ENCODE measurements at regions not wholly inside any gene's neighbourhood (a gene's known extent, or its start where the extent isn't known, plus 50 kb on each side); places are given as distances from the start of the nearest gene placed in this dataset.

DNA sequence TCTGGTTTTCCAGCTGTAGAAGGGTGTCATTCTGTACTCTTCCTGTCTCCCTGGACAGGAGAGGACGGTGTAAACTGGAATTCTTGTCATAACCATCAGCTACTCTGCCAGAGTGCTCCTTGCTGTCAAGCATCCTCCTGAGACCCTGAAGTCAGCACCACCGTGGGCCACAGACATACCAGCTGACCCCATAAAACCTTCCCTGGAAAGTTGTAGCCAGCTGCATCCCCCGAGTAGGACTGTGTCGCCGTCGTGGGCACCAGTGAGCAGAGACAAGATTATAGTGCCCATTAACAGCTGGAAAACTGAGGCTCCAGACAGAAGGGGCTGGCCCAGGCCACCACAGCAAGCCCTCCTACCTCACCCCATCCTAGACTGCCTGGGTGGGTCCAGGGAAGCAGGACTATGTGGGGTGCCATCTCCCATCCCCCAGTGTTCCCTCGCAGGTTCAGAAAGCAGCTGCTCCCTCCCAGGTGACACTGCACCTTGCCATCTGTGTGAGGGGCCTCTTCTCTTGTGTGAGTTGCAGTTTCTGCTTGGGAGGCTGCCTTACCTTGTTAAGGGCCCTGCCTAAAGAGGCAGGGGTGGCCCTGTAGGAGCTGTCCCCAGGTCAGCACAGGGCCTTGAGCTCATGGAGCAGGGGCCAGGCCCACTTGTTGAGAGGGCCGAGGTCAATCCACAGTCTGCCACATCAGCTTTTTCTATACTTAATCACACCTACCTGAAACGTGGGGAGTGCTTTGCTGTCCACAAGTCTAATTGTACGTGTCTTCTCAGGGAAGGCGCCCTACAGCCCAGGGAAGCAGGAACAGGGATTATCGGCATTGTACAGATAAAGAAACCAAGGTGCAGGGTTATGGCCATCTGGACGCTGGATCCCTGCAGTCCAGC, 191.9 kb upstream of the LINGO1 start:
- TF ChIP-seq POLR2A (IDR thresholded peaks at IDR 0.05; ENCODE audit: low read depth, low read length) = no peak
- FAIRE-seq (no peak), DNase-seq (ENCODE audit: insufficient read length, low spot score) (no peak)

DNA sequence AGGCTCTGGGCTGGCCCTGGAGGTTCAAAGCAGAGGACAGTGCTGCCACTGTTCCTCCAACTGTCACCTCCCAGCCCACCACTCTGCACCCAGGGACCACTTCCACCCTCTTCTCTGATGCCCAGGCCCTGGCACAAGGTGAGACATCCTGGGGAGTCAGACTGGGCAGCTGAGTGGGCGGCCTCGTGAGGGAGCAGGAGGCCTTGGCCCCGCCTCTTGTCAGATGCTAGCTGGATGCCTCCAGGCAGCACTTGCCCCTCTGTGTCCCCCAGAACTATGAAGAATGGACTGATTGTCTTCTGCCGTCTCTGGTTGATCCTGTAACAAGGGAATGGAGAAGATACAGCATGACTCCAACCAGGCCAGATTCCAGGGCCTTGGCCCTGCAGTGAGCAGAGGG, 191.0 kb upstream of the LINGO1 start:
- no peak for FAIRE-seq
- TF ChIP-seq POLR2A (IDR thresholded peaks at IDR 0.05; ENCODE audit: low read depth, low read length) = no peak
- DNase-seq (ENCODE audit: insufficient read length, low spot score) = no peak

DNA sequence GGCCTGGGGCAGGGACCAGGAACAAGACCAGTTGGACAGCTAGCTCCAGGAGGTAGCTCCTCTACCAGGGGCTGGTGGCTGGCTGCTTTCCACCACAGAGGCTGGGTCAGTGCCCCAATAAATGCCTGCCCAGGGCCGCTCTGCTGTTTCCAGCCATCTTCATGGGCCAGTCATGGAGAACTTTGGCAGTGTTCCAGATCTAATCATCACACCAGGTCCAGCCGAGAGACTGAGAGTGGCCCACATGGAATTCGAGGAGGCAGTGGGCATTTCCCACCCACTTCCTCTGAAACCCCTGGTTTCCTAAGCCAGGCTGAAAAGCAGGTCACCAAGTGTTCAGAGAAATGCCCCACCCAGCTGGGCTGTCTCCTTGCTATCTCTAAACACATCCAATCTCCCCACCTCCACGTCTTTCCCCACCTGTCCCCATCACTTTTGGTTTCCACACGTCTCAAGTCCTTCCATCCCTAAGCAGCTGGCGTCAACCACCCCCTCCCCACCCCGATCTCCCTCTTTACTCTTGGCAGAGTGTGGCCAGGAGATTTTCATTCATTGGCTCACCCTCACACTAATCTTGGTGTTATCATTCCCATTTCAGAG, 190.0 kb upstream of the LINGO1 start:
- no peak for FAIRE-seq
- no peak for TF ChIP-seq POLR2A (IDR thresholded peaks at IDR 0.05; ENCODE audit: low read depth, low read length)
- no peak for DNase-seq (ENCODE audit: insufficient read length, low spot score)

DNA sequence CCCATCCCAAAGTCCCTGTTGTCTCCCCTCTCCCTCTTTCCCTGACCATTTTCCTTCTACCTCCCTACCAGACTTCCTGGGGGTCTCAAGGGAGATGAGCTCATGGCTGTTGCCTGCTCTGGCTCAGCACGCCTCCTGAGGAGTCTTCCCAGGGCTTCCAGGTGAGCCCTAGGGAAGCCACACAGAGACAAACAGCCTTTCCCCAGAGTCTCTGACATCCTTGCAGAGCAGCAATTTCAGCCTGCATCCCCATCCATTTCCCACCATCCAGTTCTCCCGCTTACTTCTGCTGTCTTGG, 189.2 kb upstream of the LINGO1 start:
- no peak for DNase-seq (ENCODE audit: insufficient read length, low spot score)
- TF ChIP-seq POLR2A (IDR thresholded peaks at IDR 0.05; ENCODE audit: low read depth, low read length) = no peak
- no peak for FAIRE-seq

DNA sequence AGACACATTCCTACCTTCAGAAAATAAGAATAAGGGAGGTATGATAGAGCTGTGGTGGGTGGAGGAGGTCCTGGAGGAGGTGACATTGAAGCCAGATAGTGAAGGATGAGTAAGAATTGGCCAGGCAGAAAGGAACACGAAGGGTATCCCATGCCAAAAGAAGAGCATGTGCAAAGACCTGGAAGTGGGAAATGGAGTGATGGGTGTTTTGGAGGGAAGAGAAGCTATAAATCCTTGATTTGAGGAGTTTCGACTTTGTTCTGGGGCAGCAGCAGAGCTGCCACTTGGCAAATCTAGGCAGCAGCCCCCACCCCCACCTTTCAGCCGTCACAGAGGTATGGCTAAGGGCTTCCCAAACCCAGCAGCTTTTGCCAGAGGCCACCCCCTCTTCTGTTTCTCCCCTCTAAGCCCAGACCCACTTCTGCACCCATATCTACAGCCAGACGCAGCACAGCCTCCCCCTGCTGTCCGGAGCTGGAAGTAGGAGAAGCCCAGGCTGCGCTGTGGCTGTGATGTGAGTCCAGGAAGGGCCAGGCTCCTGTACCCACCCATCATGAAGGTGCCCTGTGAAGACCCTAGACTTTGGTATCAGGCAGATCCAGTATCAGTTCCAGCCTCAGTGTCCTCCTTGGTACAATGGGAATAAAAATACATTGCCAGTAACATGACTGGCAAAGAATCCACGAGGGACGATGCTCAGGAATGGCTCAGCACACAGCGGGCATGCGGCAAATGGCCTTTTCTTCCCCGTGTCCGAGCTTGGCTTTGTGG, 188.7 kb upstream of the LINGO1 start:
- DNase-seq (ENCODE audit: insufficient read length, low spot score) (peak; percentile 67), FAIRE-seq (no peak)
- TF ChIP-seq POLR2A (IDR thresholded peaks at IDR 0.05; ENCODE audit: low read depth, low read length) = no peak

DNA sequence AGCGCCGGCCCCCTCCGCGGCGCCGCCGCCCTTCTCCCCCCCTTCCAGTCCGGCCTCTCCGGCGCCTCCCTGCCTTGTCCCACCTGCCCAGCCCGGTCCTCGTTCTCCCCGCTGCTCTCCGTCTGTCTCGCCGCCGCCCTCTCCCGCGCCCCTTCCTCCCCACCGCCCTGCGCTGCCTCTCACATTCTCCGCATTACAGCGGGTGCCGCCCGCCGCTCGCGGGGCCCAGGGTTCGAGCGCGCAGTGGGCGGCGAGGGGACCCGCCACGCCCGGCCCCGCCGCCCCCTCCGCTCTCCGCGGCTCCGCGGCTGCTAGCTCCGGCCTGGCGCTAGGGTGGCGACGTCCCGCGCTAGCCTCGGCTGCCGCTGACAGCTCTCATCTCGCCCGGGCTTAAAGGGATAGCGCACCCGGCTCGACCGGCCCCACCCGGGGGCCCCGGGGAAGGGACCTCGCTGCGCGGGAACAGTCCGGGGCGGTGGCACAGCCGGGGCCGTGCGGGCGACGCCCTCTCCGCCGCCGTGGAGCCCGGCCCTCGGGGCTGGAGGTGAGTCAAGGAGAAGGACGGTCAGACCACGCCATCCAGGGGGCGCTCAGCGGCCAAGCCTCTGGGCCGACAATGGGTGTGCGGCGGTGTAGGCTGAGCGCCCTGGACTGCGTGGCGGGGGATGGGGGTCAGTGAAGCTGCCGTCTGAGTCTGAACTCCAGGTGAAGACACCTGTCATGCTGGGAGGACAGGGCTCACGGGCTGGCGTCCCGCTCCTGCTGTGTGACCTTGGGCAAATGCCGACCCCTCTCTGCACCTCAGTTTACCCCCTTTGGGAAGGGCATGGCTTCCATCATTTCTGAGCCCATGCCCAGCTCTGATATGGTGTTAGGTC, 187.4 kb upstream of the LINGO1 start:
- FAIRE-seq (no peak), DNase-seq (ENCODE audit: insufficient read length, low spot score) (no peak)
- TF ChIP-seq POLR2A (IDR thresholded peaks at IDR 0.05; ENCODE audit: low read depth, low read length) = no peak

DNA sequence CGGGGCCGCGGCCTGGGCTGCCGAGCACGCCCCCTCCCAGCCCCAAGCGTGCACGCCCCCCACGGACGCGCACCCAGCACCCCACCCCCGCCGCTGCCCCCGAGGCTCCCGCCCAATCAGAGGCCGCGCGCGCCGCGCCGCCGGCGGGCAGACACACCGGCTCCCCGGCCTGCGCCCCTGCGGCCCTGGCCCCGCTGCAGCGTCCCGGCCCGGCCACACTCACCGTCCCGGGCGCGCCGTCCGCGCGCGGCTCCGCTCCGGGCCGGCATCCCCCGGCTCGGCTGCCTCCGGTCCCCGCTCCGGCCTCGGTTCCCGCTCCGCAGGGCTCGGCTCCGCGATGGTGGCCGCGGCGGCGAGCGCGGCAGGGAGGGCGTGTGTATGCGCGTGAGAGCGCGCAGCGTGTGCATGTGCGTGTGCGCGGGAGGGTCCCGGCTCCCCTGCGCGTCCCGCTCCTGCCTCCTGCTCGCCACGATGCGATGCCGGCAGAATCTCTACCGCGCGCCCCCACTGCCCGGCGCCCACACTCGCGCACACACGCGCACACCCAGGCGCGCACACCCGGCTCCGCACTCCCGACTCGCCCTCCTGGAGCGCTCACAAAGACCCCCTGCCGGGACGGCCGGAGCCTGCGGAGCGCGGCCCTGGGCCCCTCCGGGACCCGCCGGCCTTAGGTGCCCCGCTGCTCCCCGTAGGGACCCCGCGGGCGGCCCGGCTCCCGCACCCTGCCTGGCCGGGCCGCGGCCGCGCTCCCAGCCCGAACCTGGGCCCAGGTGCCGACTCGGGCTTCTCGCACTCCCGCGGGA, 186.5 kb upstream of the LINGO1 start:
- FAIRE-seq (no peak), DNase-seq (ENCODE audit: insufficient read length, low spot score) (no peak)
- no peak for TF ChIP-seq POLR2A (IDR thresholded peaks at IDR 0.05; ENCODE audit: low read depth, low read length)

DNA sequence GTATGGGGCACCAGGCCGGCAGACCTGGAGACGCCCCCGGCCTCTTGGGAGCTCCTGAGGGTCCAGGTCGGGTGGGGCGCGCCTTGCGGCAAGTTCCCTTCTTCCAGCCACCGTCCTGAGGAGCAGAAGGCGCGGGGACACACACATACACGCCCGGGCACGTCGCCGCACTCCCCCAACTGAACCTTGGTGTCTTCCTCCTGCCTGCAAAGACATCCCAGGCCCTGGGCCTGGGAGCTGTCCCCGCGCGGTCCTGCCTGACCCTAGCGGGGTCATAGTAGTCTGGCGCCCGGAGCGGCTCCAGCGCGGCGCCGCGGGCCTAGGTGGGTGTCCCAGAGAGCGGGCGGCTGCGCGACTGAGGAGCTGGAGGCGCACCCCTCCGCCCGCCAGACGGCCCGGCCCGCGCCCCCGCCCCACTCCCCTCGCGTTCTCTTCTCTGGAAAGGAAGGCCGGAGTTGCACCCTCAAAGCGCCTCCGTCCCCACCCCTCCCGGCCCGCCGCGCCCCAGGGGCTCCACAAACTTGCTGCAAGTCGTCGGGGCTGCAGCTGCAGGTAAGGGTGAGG, 185.9 kb upstream of the LINGO1 start:
- FAIRE-seq (no peak), DNase-seq (ENCODE audit: insufficient read length, low spot score) (no peak)
- TF ChIP-seq POLR2A (IDR thresholded peaks at IDR 0.05; ENCODE audit: low read depth, low read length) = no peak

DNA sequence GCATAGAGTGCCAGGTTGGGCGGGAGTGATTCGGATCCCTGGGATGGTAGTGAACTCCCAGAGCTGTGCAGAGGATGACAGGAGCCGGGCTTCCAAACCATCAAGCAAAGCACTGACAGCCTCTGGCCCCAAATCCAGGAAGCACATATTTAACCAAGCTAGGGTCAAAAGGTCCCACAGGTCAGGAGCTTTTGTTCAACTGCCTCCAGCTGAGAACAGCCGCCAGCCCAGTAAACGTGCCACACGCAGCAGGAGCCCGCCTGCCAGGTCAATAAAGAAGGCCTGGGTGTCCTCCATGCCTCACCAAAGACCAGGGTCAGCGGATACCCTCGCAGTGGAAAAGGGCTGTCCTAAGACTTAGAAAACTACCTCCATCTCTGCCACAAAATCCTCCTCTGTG, 184.7 kb upstream of the LINGO1 start:
- FAIRE-seq (no peak), DNase-seq (ENCODE audit: insufficient read length, low spot score) (no peak)
- no peak for TF ChIP-seq POLR2A (IDR thresholded peaks at IDR 0.05; ENCODE audit: low read depth, low read length)

DNA sequence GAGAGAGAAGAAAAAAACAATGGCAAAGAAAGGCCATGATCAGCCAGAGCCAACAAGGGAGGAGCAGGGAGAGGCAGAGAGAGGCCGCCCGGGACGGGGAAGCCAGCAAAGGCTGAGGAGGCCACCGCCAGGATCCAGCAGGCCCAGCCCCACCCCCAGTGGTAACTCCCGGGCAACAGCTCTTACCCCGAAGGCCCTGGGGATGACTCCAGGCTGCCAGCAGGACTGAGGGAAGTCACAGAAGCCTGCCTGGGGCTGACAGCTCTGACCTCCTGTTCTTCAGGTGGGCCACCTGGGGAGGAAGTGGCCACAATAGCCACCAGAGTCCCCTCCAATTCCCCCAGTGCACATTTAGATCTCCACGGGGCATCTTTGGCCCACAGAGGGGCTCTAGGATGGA, 184.3 kb upstream of the LINGO1 start:
- DNase-seq (ENCODE audit: insufficient read length, low spot score) = no peak
- no peak for TF ChIP-seq POLR2A (IDR thresholded peaks at IDR 0.05; ENCODE audit: low read depth, low read length)
- FAIRE-seq = no peak

DNA sequence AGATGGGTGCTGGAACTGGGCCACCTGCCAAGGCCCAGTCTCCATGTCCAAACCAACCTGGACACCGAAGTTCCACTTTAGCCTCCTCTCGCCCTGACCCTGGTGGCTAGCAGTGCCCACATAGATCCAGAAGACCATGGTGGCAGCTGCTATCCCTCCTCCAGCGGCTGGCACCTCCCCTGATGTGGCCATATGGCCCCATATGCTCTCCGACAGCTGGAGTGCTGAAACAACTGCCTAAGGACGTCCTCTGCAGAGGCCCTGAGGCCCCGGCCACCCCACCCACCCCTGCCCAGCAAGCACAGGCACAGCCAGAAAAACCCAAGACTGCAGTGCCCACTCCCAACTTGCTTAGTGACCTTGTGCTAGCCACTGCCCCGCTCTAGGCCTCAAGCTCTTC, 182.3 kb upstream of the LINGO1 start:
- no peak for DNase-seq (ENCODE audit: insufficient read length, low spot score)
- TF ChIP-seq POLR2A (IDR thresholded peaks at IDR 0.05; ENCODE audit: low read depth, low read length) = no peak
- FAIRE-seq = no peak

DNA sequence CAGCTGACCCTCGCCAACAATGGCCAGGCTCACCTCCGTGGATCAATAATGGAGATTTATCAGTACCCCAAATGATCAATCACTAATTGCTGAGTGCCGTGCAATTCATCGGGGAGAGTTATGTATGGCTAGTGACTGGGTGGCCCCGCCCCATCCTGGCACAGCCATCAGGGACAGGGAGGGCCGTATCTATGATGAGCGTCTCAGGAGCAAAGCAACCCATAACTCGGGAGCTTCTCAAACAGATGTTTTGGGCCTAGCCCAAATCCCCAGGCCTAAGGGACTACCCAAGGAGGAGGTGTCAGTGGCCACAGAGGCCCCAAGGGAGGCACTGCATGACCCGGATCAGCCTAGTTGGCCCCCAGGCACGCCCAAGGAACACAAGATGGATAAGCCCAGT, 180.0 kb upstream of the LINGO1 start:
- DNase-seq (ENCODE audit: insufficient read length, low spot score) (no peak), FAIRE-seq (no peak)
- no peak for TF ChIP-seq POLR2A (IDR thresholded peaks at IDR 0.05; ENCODE audit: low read depth, low read length)

DNA sequence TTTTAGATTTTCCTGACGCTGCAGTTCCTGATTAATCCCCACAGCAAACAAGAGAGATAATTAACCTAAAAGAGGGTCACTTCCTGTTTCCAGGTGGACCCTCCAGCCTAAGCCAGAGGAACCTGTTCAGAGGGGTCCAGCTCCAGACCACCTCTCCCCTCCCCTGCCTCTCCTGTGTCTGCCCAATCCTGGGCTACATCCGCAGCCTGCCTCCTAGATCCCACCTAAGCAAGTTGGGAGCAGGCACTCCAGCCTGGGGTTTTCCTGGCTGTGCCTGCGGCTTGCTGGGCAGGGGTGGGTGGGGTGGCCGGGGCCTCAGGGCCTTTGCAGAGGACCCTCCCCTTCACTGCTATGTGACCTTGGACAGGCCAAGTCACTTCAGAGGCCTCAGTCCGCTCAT, 178.6 kb upstream of the LINGO1 start:
- no peak for DNase-seq (ENCODE audit: insufficient read length, low spot score)
- TF ChIP-seq POLR2A (IDR thresholded peaks at IDR 0.05; ENCODE audit: low read depth, low read length) = no peak
- no peak for FAIRE-seq
